ENCODE measurements at regions not wholly inside any gene's neighbourhood (a gene's known extent, or its start where the extent isn't known, plus 50 kb on each side); places are given as distances from the start of the nearest gene placed in this dataset.

- Mint-ChIP-seq H3K36me3 (no peaks in the 10 kb centered on the region), H3K27ac (no peak overlapping the region), H3K9me3 (peaks cover 0 to 4% (median 0%) of the 10 kb centered on the region in 8 donors), H3K4me3 (no peak overlapping the region), H3K27me3 (no peaks in the 10 kb centered on the region), H3K4me1 (no peaks in the 10 kb centered on the region)
- no peak overlapping the region for H3K27ac ChIP-seq (ENCODE audit: low read depth, low read length)
- ChIA-PET POLR2A (ENCODE audit: partially characterized antibody) (no interaction called here), CTCF (ENCODE audit: partially characterized antibody) (no interaction called here)
- no peaks in the 10 kb centered on the region for H3K4me1 ChIP-seq (ENCODE audit: insufficient read depth, low read length)
- no peak overlapping the region for H3K4me3 ChIP-seq (ENCODE audit: low read length in 2 of 2)
- intact Hi-C loops (cut with micrococcal nuclease), result no loop called here
- H3K9me3 ChIP-seq (ENCODE audit: control insufficient read depth in 1 of 2, low read length in 2 of 2), result no peaks in the 10 kb centered on the region
- no peaks in the 10 kb centered on the region for H3K27me3 ChIP-seq (ENCODE audit: insufficient read depth, low read length)
- no peaks in the 10 kb centered on the region for H3K36me3 ChIP-seq (ENCODE audit: insufficient read depth, low read length)
- no peak for DNase-seq
Measured at GRCh38 chrX:38923451-38923969, 122.3 kb downstream of the MID1IP1 start.

GRCh38 chrX:38927592-38927991 lies 126.3 kb downstream of the MID1IP1 start:
- Histone ChIP-seq H3K9me3 (ENCODE audit: control insufficient read depth in 1 of 2, low read length in 2 of 2) (no peaks in the 10 kb centered on the region), H3K27me3 (ENCODE audit: insufficient read depth, low read length) (no peaks in the 10 kb centered on the region), H3K36me3 (ENCODE audit: insufficient read depth, low read length) (no peaks in the 10 kb centered on the region), H3K4me1 (ENCODE audit: insufficient read depth, low read length) (no peaks in the 10 kb centered on the region), H3K27ac (ENCODE audit: low read depth, low read length) (no peak overlapping the region), H3K4me3 (ENCODE audit: low read length in 2 of 2) (no peak overlapping the region)
- intact Hi-C loops (cut with micrococcal nuclease), result no loop called here
- Mint-ChIP-seq H3K4me1 (no peaks in the 10 kb centered on the region), H3K36me3 (no peaks in the 10 kb centered on the region), H3K27me3 (no peaks in the 10 kb centered on the region), H3K27ac (no peak overlapping the region), H3K4me3 (no peak overlapping the region), H3K9me3 (peaks cover 0 to 3% (median 0%) of the 10 kb centered on the region in 8 donors)
- CTCF ChIA-PET (ENCODE audit: partially characterized antibody), result no interaction called here
- POLR2A ChIA-PET (ENCODE audit: partially characterized antibody), result no interaction called here
- no peak for DNase-seq

GRCh38 chrX:38929966-38930421 lies 128.7 kb downstream of the MID1IP1 start:
- Histone ChIP-seq H3K4me3 (ENCODE audit: low read length in 2 of 2) (no peak overlapping the region), H3K36me3 (ENCODE audit: insufficient read depth, low read length) (no peaks in the 10 kb centered on the region), H3K4me1 (ENCODE audit: insufficient read depth, low read length) (no peaks in the 10 kb centered on the region), H3K27ac (ENCODE audit: low read depth, low read length) (no peak overlapping the region), H3K9me3 (ENCODE audit: control insufficient read depth in 1 of 2, low read length in 2 of 2) (no peaks in the 10 kb centered on the region), H3K27me3 (ENCODE audit: insufficient read depth, low read length) (no peaks in the 10 kb centered on the region)
- intact Hi-C loops (cut with micrococcal nuclease), result no loop called here
- no peak for DNase-seq
- Mint-ChIP-seq H3K9me3 (peaks cover 0 to 3% (median 0%) of the 10 kb centered on the region in 8 donors), H3K4me3 (no peak overlapping the region), H3K36me3 (no peaks in the 10 kb centered on the region), H3K4me1 (no peaks in the 10 kb centered on the region), H3K27ac (no peak overlapping the region), H3K27me3 (no peaks in the 10 kb centered on the region)
- CTCF ChIA-PET (ENCODE audit: partially characterized antibody), result no interaction called here
- POLR2A ChIA-PET (ENCODE audit: partially characterized antibody), result no interaction called here

- DNase-seq, result no peak
- intact Hi-C loops (cut with micrococcal nuclease), result no loop called here
- POLR2A ChIA-PET (ENCODE audit: partially characterized antibody), result no interaction called here
Measured at GRCh38 chrX:38930474-38930873, 129.2 kb downstream of the MID1IP1 start.

GRCh38 chrX:38935561-38935960 lies 134.3 kb downstream of the MID1IP1 start:
- no peaks in the 10 kb centered on the region for H3K4me1 Mint-ChIP-seq
- Histone ChIP-seq H3K27me3 (ENCODE audit: insufficient read depth, low read length) (no peaks in the 10 kb centered on the region), H3K9me3 (ENCODE audit: control insufficient read depth in 1 of 2, low read length in 2 of 2) (no peaks in the 10 kb centered on the region), H3K36me3 (ENCODE audit: insufficient read depth, low read length) (no peaks in the 10 kb centered on the region), H3K4me1 (ENCODE audit: insufficient read depth, low read length) (no peaks in the 10 kb centered on the region), H3K4me3 (ENCODE audit: low read length in 2 of 2) (no peak overlapping the region), H3K27ac (ENCODE audit: low read depth, low read length) (no peak overlapping the region)
- no peak overlapping the region for H3K27ac Mint-ChIP-seq
- no peaks in the 10 kb centered on the region for H3K27me3 Mint-ChIP-seq
- H3K4me3 Mint-ChIP-seq, result no peak overlapping the region
- ChIA-PET CTCF (ENCODE audit: partially characterized antibody) (no interaction called here), POLR2A (ENCODE audit: partially characterized antibody) (no interaction called here)
- intact Hi-C loops (cut with micrococcal nuclease), result no loop called here
- DNase-seq, result no peak
- no peaks in the 10 kb centered on the region for H3K36me3 Mint-ChIP-seq
- peaks cover 0 to 1% (median 0%) of the 10 kb centered on the region in 8 donors for H3K9me3 Mint-ChIP-seq

More at GRCh38 chrX:38930474-38930873, 129.2 kb downstream of the MID1IP1 start:
- no peaks in the 10 kb centered on the region for H3K27me3 ChIP-seq (ENCODE audit: insufficient read depth, low read length)
- Mint-ChIP-seq H3K27ac (no peak overlapping the region), H3K36me3 (no peaks in the 10 kb centered on the region), H3K9me3 (peaks cover 0 to 3% (median 0%) of the 10 kb centered on the region in 8 donors), H3K4me1 (no peaks in the 10 kb centered on the region), H3K4me3 (no peak overlapping the region), H3K27me3 (no peaks in the 10 kb centered on the region)
- CTCF ChIA-PET (ENCODE audit: partially characterized antibody), result no interaction called here
- H3K4me3 ChIP-seq (ENCODE audit: low read length in 2 of 2), result no peak overlapping the region
- H3K27ac ChIP-seq (ENCODE audit: low read depth, low read length), result no peak overlapping the region
- no peaks in the 10 kb centered on the region for H3K4me1 ChIP-seq (ENCODE audit: insufficient read depth, low read length)
- no peaks in the 10 kb centered on the region for H3K9me3 ChIP-seq (ENCODE audit: control insufficient read depth in 1 of 2, low read length in 2 of 2)
- H3K36me3 ChIP-seq (ENCODE audit: insufficient read depth, low read length), result no peaks in the 10 kb centered on the region

GRCh38 chrX:38937400-38937799 lies 136.1 kb downstream of the MID1IP1 start:
- no peaks in the 10 kb centered on the region for H3K4me1 Mint-ChIP-seq
- H3K27me3 ChIP-seq (ENCODE audit: insufficient read depth, low read length), result no peaks in the 10 kb centered on the region
- ChIA-PET POLR2A (ENCODE audit: partially characterized antibody) (no interaction called here), CTCF (ENCODE audit: partially characterized antibody) (no interaction called here)
- no peak overlapping the region for H3K27ac Mint-ChIP-seq
- no peaks in the 10 kb centered on the region for H3K4me1 ChIP-seq (ENCODE audit: insufficient read depth, low read length)
- H3K4me3 ChIP-seq (ENCODE audit: low read length in 2 of 2), result no peak overlapping the region
- intact Hi-C loops (cut with micrococcal nuclease), result no loop called here
- H3K4me3 Mint-ChIP-seq, result no peak overlapping the region
- no peaks in the 10 kb centered on the region for H3K27me3 Mint-ChIP-seq
- no peaks in the 10 kb centered on the region for H3K36me3 Mint-ChIP-seq
- H3K9me3 Mint-ChIP-seq, result peaks cover 0 to 18% (median 3%) of the 10 kb centered on the region in 8 donors
- H3K27ac ChIP-seq (ENCODE audit: low read depth, low read length), result no peak overlapping the region
- H3K9me3 ChIP-seq (ENCODE audit: control insufficient read depth in 1 of 2, low read length in 2 of 2), result no peaks in the 10 kb centered on the region
- DNase-seq, result no peak
- H3K36me3 ChIP-seq (ENCODE audit: insufficient read depth, low read length), result no peaks in the 10 kb centered on the region

- no peaks in the 10 kb centered on the region for H3K4me1 Mint-ChIP-seq
Measured at GRCh38 chrX:38937926-38938325, 136.7 kb downstream of the MID1IP1 start.

GRCh38 chrX:38939067-38939466 lies 137.8 kb downstream of the MID1IP1 start:
- Histone ChIP-seq H3K27ac (ENCODE audit: low read depth, low read length) (no peak overlapping the region), H3K4me3 (ENCODE audit: low read length in 2 of 2) (no peak overlapping the region), H3K4me1 (ENCODE audit: insufficient read depth, low read length) (no peaks in the 10 kb centered on the region), H3K9me3 (ENCODE audit: control insufficient read depth in 1 of 2, low read length in 2 of 2) (no peaks in the 10 kb centered on the region), H3K36me3 (ENCODE audit: insufficient read depth, low read length) (no peaks in the 10 kb centered on the region), H3K27me3 (ENCODE audit: insufficient read depth, low read length) (no peaks in the 10 kb centered on the region)
- no peaks in the 10 kb centered on the region for H3K4me1 Mint-ChIP-seq
- H3K27me3 Mint-ChIP-seq, result no peaks in the 10 kb centered on the region
- peaks cover 0 to 25% (median 5%) of the 10 kb centered on the region in 8 donors for H3K9me3 Mint-ChIP-seq
- CTCF ChIA-PET (ENCODE audit: partially characterized antibody), result no interaction called here
- H3K36me3 Mint-ChIP-seq, result no peaks in the 10 kb centered on the region
- DNase-seq, result no peak
- POLR2A ChIA-PET (ENCODE audit: partially characterized antibody), result no interaction called here
- H3K27ac Mint-ChIP-seq, result no peak overlapping the region
- intact Hi-C loops (cut with micrococcal nuclease), result no loop called here
- no peak overlapping the region for H3K4me3 Mint-ChIP-seq

More at GRCh38 chrX:38937926-38938325, 136.7 kb downstream of the MID1IP1 start:
- Histone ChIP-seq H3K27me3 (ENCODE audit: insufficient read depth, low read length) (no peaks in the 10 kb centered on the region), H3K9me3 (ENCODE audit: control insufficient read depth in 1 of 2, low read length in 2 of 2) (no peaks in the 10 kb centered on the region), H3K36me3 (ENCODE audit: insufficient read depth, low read length) (no peaks in the 10 kb centered on the region), H3K4me3 (ENCODE audit: low read length in 2 of 2) (no peak overlapping the region), H3K4me1 (ENCODE audit: insufficient read depth, low read length) (no peaks in the 10 kb centered on the region), H3K27ac (ENCODE audit: low read depth, low read length) (no peak overlapping the region)
- DNase-seq, result no peak
- intact Hi-C loops (cut with micrococcal nuclease), result no loop called here
- Mint-ChIP-seq H3K4me3 (no peak overlapping the region), H3K9me3 (peaks cover 0 to 18% (median 4%) of the 10 kb centered on the region in 8 donors), H3K36me3 (no peaks in the 10 kb centered on the region), H3K27ac (no peak overlapping the region), H3K27me3 (no peaks in the 10 kb centered on the region)
- POLR2A ChIA-PET (ENCODE audit: partially characterized antibody), result no interaction called here
- CTCF ChIA-PET (ENCODE audit: partially characterized antibody), result no interaction called here

Measured in CD4-positive, alpha-beta memory T cell (primary cell).